ENCODE measurements at regions not wholly inside any gene's neighbourhood (a gene's known extent, or its start where the extent isn't known, plus 50 kb on each side); places are given as distances from the start of the nearest gene placed in this dataset.

GRCh38 chr4:13920901-13921300 lies 293.4 kb upstream of the BOD1L1 start:
- Histone ChIP-seq H4K5ac (ENCODE audit: insufficient read length, low read depth, low read length) (no peak overlapping the region), H3K23ac (ENCODE audit: insufficient read length) (no peak overlapping the region), H2BK5ac (ENCODE audit: low read depth, low read length) (no peak overlapping the region), H4K8ac (ENCODE audit: extremely low read depth, insufficient read depth, low read length) (no peak overlapping the region), H2AFZ (ENCODE audit: low read length) (peak overlapping the region; percentile 17; the same call in 1 of the 2 replicates), H4K91ac (replicated peaks; ENCODE audit: insufficient read length, low read length) (no peak overlapping the region), H3K27ac (ENCODE audit: low read depth, low read length) (no peak overlapping the region), H3K27me3 (replicated peaks in 1 of 4; ENCODE audit: control insufficient read depth in 3 of 4, extremely low read depth in 1 of 4, insufficient read depth in 3 of 4, low read length in 3 of 4) (no peaks in the 10 kb centered on the region), H3K23me2 (ENCODE audit: low read depth, low read length) (no peaks in the 10 kb centered on the region), H3K36me3 (ENCODE audit: control insufficient read depth in 2 of 4, insufficient read depth in 4 of 4, low read length in 3 of 4) (no peaks in the 10 kb centered on the region), H3K79me1 (ENCODE audit: low read depth, low read length) (no peaks in the 10 kb centered on the region), H2BK12ac (ENCODE audit: low read depth, low read length) (no peak overlapping the region), H3K79me2 (ENCODE audit: control insufficient read depth in 1 of 2, insufficient read depth in 2 of 2, low read length in 2 of 2) (no peaks in the 10 kb centered on the region), H3K14ac (ENCODE audit: insufficient read length) (no peak overlapping the region), H4K20me1 (replicated peaks in 1 of 2; ENCODE audit: control insufficient read depth in 1 of 2, insufficient read depth in 2 of 2, low read length in 2 of 2) (no peaks in the 10 kb centered on the region), H3K56ac (replicated peaks; ENCODE audit: insufficient read length, low read depth, low read length) (no peak overlapping the region), H2BK15ac (ENCODE audit: low read length) (no peak overlapping the region), H2BK20ac (ENCODE audit: low read length) (no peak overlapping the region), H3K4me1 (replicated peaks in 1 of 4; ENCODE audit: control insufficient read depth in 3 of 4, insufficient read depth in 4 of 4, low read length in 3 of 4) (peaks cover 0 to 7% (median 3%) of the 10 kb centered on the region in 4 experiments; a peak in 4 of 7 replicates), H2BK120ac (replicated peaks; ENCODE audit: low read depth, low read length) (no peak overlapping the region), H3K9me3 (ENCODE audit: insufficient read depth in 2 of 2, low read depth in 1 of 2, low read length in 1 of 2) (no peaks in the 10 kb centered on the region), H3K9ac (replicated peaks in 1 of 4; ENCODE audit: extremely low read depth in 1 of 4, low read depth in 3 of 4, low read length in 3 of 4) (no peak overlapping the region), H2AK5ac (ENCODE audit: low read depth, low read length) (no peak overlapping the region), H3K4me3 (ENCODE audit: extremely low read depth in 1 of 4, insufficient read depth in 2 of 4, low read depth in 3 of 4, low read length in 4 of 4) (no peak overlapping the region), H3K4me2 (ENCODE audit: insufficient read depth in 1 of 2, low read depth in 2 of 2, low read length in 2 of 2) (no peak overlapping the region), H3K4ac (replicated peaks; ENCODE audit: insufficient read length, low read depth, low read length) (no peak overlapping the region), H3K18ac (ENCODE audit: extremely low read depth, low read length) (no peak overlapping the region)
- DNase-seq (ENCODE audit: low read depth in 1 of 2, low spot score in 2 of 2): peak in 1 of 2 experiments; percentile 54
- 74% methylated on average over 3 of the region's 3 CpGs; no CpG with 5 or more reads in 1 of the 2 experiments for WGBS, 2 experiments (ENCODE audit: extremely low coverage in 1 of 2, insufficient coverage in 1 of 2, insufficient read length in 1 of 2, insufficient replicate concordance in 2 of 2, low coverage in 1 of 2, low lambda C conversion rate in 2 of 2, missing lambda C conversion rate in 1 of 2)
- no peak for FAIRE-seq
- POLR2A ChIA-PET (ENCODE audit: partially characterized antibody): no interaction called here
- CTCF ChIA-PET (ENCODE audit: partially characterized antibody): interaction anchor here (0.7 to 0.9 kb wide), 2 partner anchors 13 to 29 kb away, joined by 3 read pairs; no protein-coding TSS in a partner anchor
- TF ChIP-seq JUND (IDR thresholded peaks at IDR 0.05; ENCODE audit: low read length): no peak; the same call in 1 of the 2 replicates
- TF ChIP-seq BACH1 (IDR thresholded peaks at IDR 0.05; ENCODE audit: low read length): peak; percentile 97
- TF ChIP-seq MAFK (IDR thresholded peaks at IDR 0.05; ENCODE audit: low read depth, low read length): peak; percentile 80; the same call in 1 of the 2 replicates
- TF ChIP-seq EZH2 (IDR thresholded peaks at IDR 0.05; ENCODE audit: low read depth, low read length, severe bottlenecking): no peak

All from H1 (cell line).